GM12872 (cell line): ENCODE measurements at regions not wholly inside any gene's neighbourhood (a gene's known extent, or its start where the extent isn't known, plus 50 kb on each side); places are given as distances from the start of the nearest gene placed in this dataset.

Source experiments
- TF ChIP-seq, protein P1 (sequence below): IDR thresholded peaks from 3 replicates; pipeline ENCODE4 v1.5.1; 2011; ENCODE audit warnings: low read depth, mild to moderate bottlenecking, low read length, moderate library complexity; ENCODE audit not compliant: insufficient read depth

DNA sequence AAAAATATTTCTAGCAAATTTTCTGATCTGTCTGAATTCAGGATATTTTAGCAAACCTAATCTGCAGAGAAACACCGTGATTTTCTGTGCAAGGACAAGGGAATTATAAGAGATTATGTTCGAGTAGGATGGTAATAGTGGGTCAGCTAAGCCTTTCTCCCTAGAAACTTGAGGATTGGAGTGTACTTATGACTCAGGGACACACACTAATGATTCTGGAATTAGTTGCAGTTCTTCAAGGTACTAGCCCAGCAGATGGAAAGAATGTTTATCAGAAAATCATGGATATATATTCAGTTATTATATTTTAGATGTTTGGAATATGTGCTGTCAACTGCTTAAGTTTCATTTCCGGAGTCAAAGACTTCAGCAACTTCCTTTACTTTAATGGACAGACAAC, 177.1 kb upstream of the MAP3K7 start:
- TF ChIP-seq, protein P1, sequence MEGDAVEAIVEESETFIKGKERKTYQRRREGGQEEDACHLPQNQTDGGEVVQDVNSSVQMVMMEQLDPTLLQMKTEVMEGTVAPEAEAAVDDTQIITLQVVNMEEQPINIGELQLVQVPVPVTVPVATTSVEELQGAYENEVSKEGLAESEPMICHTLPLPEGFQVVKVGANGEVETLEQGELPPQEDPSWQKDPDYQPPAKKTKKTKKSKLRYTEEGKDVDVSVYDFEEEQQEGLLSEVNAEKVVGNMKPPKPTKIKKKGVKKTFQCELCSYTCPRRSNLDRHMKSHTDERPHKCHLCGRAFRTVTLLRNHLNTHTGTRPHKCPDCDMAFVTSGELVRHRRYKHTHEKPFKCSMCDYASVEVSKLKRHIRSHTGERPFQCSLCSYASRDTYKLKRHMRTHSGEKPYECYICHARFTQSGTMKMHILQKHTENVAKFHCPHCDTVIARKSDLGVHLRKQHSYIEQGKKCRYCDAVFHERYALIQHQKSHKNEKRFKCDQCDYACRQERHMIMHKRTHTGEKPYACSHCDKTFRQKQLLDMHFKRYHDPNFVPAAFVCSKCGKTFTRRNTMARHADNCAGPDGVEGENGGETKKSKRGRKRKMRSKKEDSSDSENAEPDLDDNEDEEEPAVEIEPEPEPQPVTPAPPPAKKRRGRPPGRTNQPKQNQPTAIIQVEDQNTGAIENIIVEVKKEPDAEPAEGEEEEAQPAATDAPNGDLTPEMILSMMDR: no peak

DNA sequence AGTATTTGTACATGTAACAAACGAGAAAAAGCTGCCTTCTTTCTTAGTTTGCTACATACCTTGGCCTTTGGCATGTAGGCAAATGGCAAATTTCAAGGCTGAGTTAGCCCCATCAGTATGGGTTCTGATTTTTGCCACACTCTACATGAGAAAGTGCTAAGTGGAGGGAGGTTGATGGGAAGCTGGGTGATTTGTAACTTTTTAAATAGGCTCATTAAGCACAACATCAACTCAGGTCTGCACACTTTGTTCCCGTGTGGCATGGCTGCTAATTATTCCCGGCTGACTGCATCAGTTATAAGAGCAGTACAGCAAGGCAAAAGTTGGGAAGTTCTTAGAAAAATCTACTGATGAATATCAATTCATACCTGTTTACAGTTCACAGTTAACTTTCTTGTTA, 172.8 kb upstream of the MAP3K7 start:
- TF ChIP-seq, protein P1: no peak

DNA sequence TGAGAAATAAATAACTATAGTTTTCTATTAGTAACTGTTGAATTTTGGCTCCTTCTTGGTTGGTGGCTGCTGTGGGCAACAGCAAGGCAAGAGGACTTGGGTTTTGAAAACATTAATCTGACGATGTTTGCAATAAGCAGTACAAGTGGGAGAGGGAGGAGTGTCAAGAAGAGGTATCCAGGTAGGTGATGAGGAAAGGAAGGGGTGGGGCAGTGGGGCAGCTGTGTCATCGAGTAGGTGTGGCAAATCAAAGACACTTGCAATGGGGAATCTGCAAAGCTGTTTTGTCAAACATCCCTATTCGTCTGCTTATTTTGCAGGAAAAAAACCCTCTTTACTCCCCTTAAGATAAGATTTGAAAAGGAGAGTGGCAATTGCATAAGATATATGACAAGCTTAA, 171.9 kb upstream of the MAP3K7 start:
- TF ChIP-seq, protein P1: no peak

DNA sequence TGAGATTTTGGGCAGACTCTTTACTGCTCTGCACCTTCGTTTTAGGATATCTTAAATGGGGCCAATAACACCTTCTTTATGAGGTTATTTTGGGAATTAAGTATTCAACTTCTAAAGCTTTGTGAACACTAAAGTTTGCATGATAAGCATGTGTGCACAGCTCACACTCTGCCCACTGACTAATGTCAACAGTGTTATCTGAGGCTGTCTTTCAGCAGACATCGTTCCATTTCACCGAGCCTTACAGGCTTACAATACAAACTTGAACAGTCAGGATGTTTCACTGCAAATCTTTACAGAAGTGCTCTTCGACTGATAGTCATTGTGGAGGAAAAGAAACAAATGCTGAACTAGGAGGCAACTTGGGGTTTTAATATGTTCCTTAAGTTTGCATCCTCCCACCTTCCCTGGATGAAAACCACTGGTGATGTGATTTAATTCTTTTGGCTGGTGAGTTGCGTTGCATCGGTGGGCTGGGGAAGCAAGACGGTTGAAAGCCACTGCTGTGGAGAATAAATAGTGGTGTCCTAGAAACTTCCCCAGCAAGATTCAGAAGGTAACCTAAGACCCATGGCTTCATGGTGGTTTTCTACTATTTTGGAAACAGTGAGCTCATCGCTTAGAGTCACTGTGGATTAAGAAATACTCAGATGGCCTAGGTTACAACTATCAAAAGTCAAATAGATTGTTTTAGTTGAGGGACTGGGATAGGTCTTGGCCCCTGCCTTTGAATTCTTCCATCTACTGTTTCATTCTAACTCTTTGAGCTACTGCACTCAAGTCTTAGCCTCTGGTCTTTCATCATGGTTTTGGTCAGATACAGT, 167.2 kb upstream of the MAP3K7 start:
- TF ChIP-seq, protein P1: no peak

DNA sequence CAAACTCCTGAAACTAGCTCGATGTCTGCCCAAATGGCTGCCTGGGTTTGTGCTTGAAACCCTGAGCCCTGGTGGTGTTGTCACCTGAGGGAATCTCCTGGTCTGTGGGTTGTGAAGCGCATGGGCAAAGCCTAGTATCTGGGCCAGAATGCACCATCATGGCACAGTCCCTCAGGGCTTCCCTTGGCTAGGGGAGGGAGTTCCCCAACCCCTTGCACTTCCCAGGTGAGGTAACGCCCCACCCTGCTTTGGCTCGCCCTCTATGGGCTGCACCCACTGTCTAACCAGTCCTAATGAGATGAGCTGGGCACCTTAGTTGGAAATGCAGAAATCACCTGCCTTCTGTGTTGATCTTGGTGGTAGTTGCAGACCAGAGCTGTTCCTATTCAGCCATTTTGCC, 152.9 kb upstream of the MAP3K7 start:
- TF ChIP-seq, protein P1: no peak

DNA sequence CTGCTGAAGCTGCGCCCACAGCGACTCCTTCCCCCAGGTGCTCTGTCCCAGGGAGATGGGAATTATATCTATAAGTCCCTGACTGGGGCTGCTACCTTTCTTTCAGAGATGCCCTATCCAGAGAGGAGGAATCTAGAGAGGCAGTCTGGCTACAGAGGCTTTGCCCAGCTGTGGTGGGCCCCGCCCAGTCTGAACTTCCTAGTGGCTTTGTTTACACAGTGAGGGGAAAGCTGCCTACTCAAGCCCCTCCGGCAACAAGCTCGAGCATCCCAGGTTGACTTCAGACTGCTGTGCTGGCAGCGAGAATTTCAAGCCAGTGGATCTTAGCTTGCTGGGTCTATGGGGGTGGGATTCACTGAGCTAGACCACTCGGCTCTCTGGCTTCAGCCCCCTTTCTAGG, 152.5 kb upstream of the MAP3K7 start:
- TF ChIP-seq, protein P1: no peak

DNA sequence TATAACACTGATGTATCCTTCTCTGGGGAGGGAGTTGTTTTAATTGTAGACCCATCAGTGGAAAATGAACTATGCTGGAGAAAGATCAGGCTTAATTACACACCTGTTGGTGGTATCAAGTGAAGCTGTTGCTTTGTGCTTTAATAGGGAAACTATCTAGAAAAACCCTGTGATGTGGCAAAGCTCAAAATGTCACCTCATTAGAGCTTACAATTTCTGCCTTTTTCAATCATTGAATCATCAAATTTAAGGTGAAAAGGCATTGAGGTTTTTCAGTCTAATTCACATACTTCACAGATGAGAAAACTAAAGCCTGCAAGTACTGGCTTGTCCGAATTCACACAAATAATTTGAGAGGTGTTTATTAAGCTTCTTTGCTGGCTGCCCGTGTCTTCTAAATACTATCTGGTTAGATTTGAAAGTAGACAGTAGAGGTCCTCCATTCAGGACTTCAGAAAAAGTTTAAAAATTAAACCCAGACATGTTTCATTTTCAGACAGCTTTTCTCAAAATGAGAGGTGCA, 143.3 kb upstream of the MAP3K7 start:
- TF ChIP-seq, protein P1: no peak
